SKM-1 treated with dmso at 0.1 percent for 144 hours (cell line): ENCODE measurements at regions not wholly inside any gene's neighbourhood (a gene's known extent, or its start where the extent isn't known, plus 50 kb on each side); places are given as distances from the start of the nearest gene placed in this dataset.

Experiments used
- DNase-seq: peaks from one replicate; lab custom pipeline; 2025; ENCODE audit not compliant: unreplicated experiment; lab: John Stamatoyannopoulos, UW

DNA sequence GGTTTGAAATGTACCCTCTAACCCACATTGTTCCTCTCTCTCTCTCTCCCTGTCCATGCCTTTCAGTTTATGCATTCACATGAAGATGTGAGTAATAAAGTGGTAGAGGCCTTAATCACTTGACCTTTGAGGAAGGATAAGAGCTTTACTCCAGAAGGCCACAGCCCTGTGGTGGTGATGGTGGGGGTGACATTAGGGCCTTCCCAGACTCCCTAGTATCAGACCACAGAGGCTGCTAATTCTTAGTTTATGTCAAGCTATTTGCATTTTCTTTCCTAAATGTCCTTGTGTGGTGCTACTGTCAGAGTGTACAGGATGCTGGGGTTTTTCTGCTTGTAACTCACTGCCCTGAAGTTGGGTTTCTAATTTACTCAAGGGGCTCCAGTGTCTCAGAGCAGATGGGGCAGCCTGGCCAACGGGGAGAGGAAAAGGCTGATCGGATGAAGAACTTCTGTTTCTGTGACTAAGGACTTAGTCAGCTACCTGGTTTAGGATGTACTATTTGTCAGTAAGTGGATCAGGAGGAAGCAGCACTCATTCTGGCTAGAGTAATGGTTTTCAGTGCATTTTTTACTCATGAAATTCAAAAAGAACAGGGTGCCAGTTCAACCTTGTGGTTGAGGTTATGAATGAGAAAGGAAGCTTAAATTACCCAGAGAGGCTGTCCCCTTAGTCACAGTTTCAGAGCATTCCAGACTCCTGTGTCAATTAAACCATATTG, 509.6 kb upstream of the DIPK2B start:
- DNase-seq, result no peak

DNA sequence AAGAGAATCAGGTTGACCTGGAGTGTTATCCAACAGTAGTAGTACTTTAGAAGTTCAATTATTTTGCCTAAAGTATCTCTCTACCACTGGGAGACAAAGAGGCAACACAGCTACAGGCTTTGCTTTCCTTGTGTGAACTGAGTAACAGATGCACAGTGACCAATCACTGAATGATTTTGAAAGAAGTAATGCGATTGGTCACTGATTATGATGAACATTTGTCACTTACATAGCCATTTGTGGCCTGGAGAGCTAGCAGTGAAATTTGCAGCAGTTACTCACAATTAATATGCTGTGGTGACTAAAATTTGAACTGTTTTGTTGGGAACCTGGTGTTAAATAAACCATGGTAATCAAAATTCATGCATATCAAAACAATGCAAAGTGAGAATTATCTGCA, 508.7 kb upstream of the DIPK2B start:
- DNase-seq, result no peak

DNA sequence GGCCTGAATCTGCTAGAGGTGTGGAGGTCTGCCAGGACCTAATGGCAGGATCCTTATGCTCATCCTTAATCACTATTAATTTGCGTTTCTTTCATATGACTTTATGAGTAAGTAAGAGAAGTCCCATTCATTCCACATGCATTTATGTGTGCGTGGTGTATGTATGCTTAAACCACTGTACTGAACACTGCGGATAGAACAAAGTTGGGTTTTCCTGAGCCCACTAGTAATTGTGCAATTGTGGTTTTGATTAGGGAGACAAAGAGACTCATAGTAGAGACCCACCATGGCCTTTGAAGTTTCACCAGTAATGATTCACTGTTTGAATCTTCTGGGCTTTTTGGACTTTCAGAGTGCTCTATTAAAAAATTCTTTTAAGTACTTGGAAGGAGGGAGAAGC, 498.5 kb upstream of the DIPK2B start:
- DNase-seq, result no peak

DNA sequence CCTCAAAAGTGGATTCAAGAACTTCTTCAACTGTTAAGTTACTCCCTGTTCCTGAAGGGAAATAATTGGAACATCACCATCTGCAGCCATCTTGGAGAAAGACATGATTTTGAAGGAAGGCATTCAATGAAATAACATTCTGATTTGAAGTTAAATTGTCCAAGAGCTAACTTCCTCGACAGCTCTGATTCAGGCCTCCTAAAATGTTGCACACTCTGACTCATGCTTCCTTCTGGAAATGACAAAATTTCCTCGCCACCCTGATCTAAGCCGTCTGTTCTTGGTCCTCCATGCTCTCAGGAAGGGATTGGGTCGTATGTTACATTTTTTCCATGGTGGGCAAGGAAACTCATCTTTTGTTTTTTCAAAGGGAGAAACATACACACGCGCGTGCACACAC, 496.9 kb upstream of the DIPK2B start:
- DNase-seq, result no peak

DNA sequence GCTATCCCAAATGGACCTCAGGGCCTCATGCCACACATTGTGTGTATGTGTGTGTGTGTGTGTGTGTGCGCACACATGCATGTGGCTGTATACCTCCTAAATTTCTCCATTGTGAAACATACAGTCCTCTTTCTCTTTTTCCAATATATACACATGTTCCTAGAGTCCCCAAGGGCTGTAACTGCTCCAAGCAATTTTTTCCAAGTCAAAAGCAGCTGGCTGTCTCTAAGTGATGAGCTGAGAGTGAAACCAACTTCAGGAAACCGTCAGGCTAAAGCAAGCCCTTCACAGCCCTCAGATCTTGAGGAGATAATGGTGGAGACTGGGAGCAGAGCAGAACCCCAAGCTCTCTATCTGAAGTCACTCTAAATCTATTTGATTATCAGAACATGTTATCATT, 496.1 kb upstream of the DIPK2B start:
- DNase-seq, result no peak

DNA sequence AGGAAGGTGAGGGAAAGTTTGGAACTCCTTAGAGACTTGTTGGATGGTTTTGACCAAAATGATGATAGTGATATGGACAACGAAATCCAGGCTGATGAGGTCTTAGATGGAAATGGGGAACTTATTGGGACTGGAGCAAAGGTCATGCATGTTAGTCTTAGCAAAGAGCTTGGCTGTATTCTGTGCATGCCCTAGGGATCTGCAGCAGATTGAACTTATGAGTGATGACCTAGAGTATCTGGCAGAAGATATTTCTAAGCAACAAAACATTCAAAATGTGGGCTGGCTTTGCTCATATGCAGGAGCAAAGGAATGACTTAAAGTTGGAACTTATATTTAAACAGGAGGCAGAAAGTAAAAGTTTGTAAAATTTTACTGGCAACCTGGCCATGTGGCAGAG, 489.3 kb upstream of the DIPK2B start:
- no peak for DNase-seq

DNA sequence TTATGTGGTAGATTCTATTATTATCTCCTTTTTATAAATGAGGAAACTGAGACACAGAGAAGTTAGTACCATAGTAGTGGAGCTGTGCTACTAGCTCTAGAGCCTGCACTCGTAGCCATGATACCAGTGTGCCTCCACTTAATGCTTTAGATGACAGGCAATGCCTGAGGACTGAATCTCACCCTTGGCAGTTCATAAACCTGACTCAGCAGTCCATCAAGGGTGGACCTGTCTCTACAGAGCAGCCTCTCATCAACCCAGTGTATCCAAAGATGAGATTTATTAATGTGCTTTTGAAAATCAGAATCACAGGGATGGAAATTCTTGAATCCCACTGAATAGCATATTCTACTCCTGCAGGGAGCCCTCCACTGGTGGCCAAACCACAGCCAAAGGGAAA, 483.2 kb upstream of the DIPK2B start:
- DNase-seq, result no peak

DNA sequence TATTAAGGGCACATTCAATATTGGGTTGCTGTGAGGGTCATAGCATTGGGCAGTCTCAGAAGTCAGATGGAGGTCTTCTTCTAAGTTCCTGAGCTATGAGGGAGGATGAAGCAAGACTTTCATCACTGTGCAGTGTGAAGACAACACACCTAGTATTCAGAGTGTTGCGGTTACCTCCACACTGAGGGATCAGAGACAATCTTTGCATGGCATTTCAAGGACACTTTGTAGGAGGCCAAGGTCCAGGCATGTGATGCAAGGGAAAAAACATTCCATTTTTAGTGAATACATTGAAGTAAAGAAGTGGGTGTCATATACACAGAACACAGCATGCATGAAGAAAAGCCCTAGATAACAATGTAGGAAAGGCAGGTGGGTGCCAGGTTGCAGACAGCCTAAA, 481.2 kb upstream of the DIPK2B start:
- DNase-seq, result no peak

DNA sequence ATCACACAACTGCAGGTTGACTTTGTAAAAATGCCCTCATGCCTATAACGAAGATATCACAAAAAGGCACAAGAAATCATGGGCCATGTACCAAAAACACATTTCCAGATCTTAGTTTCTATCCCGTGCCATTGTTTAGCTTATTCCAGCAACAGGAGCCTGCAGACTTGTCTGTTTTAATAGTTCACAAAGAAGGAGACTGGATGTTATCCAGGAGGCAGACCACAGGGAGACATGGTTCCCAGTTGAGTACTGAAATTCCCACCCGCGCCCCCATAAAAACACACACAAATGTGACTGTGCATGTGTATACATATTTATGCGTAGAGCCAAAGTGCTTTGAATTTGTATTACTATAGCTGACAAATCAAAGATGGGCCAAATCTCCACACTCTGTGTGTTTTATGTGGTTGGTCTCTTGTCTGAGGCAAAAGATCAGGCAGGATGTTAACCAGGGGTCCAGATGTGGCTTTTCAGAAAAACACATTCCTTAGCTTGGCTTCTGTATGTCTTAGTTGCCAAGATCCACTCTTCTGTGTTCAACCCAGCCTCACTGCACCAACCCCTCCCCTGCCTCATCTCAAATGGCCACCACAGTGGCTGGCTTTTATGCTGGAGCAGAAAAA, 469.2 kb upstream of the DIPK2B start:
- no peak for DNase-seq

DNA sequence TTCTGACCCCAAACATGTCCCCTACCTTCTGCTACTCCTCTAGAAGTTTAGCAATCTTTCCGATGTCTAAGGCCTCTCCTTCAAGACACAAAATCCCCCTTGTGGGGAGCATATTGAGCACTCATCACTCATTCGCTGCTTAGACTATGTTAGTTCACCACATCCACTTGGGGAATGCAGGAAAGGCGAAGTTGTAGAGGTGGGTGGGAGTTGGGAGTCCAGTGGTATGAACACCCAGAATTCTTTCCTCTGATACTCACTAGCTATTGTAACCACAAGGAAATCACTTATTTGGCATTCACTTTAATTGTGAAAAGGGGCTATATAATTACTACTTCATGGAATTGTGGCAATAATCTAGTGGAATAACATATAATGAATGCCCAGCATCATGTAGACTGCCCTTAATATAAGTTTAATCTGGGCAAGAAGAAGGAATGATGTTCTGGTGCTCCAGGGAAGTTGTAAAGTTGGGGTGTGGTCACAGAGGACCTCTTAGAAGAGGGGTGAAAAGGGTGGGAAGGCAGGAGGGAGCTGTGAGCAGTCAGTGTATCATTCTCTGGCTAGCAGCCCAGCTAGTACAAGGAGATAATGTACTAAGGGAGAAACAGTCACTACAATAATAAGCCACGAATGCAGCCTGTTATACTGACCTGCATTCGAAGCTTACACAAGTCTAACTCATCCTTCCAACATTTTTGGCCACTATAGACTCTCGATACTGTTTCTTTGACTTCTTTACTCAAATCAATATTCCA, 468.2 kb upstream of the DIPK2B start:
- no peak for DNase-seq

DNA sequence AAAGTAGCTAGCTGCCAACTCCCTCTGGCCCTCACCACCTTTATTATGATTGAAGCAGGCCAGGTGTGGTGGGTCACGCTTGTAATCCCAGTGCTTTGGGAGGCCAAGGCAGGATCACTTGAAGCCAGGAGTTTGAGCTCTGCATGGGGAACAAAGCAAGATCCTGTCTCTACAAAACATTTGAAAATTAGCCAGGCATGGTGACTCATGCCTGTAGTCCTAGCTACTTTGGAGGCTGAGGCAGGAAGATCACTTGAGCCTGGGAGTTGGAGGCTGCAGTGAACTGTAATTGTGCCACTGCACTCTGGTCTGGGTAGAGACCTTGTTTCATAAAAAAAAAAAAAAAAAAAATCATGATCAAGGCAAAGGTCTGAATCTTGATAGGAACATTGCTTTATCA, 467.0 kb upstream of the DIPK2B start:
- no peak for DNase-seq

DNA sequence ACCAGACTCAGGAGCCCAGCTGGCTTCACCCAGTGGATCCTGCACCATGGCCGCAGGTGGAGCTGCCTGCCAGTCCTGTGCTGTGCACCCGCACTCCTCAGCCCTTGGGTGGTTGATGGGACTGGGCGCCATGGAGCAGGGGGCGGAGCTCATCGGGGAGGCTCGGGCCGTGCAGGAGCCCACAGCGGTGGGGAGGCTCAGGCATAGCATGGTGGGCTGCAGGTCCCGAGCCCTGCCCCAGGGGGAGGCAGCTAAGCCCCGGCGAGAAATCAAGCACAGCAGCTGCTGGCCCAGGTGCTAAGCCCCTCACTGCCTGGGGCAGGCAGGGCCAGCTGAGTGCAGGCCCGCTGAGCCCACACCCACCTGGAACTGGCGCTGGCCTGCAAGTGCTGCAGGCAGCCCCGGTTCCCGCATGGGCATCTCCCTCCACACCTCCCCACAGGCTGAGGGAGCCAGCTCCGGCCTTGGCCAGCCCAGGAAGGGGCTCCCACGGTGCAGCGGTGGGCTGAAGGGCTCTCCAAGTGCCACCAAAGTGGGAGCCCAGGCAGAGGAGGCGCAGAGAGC, 464.1 kb upstream of the DIPK2B start:
- no peak for DNase-seq

DNA sequence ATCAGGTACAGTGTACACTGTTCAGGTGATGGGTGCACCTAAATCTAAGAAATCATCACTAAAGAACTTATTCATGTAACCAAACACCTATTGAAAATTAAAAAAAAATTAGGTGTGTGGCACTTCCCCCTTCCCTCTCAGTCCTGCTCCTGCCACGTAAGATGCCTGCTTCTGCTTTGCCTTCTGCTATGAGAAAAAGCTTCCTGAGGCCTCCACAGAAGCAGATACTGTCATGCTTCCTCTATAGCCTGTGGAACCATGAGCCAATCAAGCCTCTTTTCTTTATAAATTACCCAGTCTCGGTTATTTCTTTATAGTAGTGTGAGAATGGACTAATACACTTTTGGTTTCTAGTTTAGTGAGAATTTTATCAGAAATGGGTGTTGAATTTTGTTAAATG, 459.8 kb upstream of the DIPK2B start:
- DNase-seq, result no peak

DNA sequence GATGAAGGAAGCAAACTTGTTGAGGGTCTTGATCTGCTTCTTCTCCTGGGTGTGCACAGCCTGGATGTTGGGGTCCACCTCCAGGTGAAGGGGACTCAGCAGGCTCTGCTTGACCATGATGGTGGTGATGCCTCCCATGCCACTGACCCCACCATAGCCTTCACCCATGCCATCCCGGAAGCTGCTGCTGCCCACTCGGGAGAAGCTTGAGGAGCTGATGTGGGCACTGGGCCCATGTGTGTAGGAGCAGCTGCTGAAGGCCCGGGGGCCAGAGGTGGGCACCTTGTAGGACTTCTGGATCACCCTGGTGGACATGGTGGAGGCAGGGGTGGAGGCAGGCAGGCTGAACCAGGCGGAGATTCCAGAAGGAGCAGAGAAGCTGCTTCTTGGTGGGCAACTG, 432.7 kb upstream of the DIPK2B start:
- no peak for DNase-seq

DNA sequence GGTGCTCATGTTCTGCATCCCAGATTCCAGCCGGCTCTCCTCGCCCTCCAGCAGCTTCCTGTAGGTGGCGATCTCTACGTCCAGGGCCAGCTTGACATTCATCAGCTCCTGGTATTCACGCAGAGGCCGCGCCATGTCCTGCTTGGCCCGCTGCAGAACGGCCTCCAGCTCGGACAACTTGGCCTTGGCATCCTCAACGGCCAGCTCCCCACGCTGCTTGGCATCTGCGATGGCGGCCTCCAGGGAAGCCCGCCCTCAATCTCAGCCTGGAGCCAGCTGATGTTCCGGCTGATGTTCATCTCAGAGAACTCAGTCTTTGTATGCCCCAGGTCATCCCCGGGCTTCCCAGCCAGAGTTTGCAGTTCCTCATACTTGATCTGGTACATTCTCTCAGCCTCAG, 431.8 kb upstream of the DIPK2B start:
- no peak for DNase-seq

DNA sequence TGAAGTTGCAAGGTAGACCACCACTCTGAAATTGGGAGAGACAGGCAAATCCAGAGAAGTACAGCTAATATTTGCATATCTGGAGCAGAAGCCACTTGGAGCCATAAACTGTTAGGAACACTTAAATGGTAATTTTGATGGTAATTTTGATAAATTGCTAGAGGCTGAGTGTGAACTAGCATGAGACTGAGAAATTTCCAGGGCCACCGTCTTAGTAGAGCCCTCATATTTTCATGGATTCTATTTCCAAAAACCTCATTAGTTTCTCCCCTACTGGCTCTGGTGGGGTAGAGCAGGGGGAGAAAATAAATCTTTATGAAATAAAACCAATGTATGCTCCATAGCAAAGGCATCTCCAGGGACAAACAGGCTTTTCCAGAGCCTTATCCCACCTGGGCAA, 429.4 kb upstream of the DIPK2B start:
- DNase-seq, result no peak

DNA sequence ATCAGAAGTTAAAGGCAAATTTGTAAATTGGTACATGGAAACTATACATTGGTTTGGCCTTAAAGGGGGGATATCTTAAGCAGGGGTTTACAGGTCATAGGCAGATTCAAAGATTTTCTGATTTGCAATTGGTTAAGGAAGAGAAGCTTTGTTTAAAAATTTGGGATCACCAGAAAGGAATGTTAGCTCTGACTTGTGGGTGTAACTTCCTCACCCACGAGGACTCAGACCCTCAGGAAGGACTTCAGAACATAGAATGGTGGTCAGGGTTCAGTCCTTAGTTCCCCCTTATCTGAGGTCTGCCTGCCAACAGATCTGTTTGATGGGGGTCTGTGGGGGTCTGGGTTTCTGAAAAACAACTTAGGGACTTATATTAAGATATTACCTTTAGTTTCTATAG, 427.4 kb upstream of the DIPK2B start:
- DNase-seq, result no peak

DNA sequence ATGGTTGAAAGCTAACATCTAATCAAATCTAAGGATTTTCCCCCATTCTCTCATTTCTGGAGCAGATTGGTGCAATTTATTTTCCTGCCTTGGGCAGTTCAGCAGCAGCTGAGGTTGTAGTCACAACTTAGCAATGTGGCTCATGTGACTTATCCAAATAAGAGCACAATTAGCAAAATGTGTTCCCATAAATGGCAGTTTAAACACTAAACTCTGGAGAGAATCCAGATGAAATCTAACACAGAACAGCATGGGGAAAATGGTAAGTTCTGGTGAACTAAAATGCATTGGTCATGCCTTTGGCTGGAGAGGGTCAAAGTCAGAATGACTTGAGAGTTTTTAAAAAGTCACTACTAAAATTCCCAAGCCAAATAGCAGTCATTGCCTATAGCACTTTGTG, 422.6 kb upstream of the DIPK2B start:
- no peak for DNase-seq

DNA sequence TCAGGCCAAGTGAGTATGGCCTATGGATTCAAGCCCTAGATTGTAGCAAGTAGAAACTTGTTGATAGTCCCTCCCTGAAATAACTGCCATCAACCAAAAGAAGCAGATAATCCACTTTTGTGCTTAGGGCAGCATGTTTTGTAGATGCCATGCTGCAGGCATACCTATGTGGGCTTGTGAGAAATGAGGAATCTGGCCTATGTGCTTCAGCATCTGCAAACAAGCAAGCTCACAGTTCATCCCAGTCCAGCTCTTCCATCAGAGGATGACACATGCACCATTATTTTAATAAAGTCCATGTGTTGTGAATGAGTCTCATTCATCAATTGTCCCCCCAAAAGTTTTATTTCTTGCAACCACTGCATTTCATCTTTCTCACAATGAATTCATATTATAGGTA, 421.9 kb upstream of the DIPK2B start:
- no peak for DNase-seq

DNA sequence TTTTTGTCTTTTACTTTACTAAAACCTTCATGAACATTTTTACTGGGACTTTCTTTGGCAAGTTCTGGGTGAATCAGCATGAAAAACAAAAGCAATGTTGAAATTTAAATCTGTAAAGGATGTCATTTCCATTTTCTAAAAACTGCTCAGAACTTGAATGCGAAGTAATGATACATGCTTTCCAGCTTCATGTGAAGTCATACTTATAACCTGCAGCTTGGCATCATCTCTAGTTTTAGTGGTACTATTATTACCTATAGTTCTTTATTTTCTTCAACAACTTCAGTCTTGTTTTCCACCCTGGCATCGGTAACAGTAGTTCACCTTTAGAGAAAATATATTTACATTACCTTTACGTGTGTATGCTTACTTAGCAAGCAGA, 421.4 kb upstream of the DIPK2B start:
- DNase-seq, result no peak

DNA sequence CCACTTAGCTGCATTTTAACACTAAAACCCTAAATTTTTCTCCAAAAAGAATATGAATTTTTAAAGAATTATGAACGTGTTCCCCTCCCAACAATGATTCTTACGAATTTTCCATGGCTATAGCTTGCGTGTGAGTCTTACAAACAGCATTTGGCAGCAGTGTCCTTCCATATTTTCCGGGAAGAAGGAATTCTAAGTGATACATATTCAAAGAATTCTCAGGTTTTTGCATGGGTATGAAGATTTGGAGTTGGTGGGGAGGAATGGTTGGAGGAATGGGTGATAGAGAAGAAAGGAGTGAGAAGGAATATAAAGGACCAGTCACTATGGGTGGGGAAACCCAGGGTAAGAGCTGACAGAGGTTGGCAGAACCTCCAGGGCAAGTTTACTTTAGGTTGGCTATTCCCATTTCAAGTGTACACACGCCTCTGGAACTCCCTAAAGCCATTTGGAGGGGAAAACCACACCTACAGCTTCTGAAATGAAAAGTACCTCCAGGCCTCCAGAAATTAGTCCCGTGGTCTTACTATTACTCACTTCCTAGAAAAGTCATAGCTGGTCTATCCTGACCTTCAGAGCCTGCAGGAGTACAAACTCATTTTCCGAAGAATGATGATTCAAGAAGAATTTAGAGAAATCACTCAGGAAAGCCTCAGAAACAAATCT, 420.8 kb upstream of the DIPK2B start:
- DNase-seq, result no peak

DNA sequence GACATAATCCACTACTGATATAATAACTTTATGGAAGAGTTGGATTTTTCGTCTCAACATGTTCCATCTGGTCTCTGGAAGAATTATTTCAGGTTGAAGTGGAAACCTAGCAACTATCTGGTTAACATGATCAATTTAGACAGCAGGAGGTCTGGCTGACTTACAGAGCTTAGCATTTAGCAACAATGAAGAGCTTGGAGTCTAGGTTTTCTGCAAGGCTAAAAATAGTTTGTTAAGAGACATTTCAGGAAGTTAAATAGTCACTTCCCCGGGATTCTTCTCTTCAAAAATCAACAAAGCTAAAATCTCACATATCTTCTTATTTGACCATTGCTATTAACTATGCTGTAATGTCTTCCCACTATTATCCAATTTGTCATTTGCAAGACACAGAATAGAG, 418.6 kb upstream of the DIPK2B start:
- DNase-seq, result no peak
